HG03378 (cell line): ENCODE measurements at regions not wholly inside any gene's neighbourhood (a gene's known extent, or its start where the extent isn't known, plus 50 kb on each side); places are given as distances from the start of the nearest gene placed in this dataset.

ENCODE experiments used
- ATAC-seq: cut with Tn5 transposase; IDR thresholded peaks from one replicate; pipeline ENCODE4 v1.9.1; 2021; ENCODE audit warnings: mild to moderate bottlenecking, moderate library complexity; ENCODE audit not compliant: unreplicated experiment

DNA sequence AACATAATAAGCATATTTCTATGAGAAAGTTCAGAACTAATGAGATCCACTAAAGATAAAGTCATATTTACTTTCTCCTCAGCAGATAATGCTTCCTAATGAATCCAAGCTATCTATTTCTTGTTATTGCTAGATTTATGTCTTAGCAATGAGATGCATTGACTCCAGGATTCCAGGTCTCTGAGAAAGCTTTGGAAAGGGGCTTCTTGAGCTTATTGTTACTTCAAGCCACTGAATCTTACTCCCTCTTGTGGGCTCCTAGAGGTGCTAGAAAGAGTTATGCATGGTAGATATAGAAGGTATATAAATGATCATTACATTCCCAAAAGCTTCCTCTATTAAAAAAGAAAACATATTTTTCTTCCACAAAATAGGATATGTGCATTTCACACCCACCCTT, 246.4 kb upstream of the ADAMTS5 start:
- no peak for ATAC-seq

DNA sequence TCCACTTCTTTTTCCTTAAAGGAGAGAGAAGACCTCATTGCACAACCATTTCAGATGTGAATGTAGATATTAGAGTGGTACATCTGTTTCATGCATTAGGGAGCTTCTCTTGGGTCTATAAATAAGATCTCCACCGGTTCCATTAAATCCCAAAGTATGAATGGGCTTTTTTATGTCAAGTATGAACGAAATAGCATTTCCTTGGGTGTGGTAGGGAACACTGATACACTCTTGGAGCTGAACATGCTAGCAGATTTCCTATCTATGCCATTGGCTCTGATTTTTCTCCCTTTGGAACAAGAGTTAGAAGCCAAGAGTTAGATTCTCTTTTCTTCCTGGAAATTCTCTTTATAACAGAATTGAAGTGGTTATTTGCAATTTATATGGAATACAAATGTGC, 245.6 kb upstream of the ADAMTS5 start:
- ATAC-seq: no peak

- ATAC-seq: no peak
These were observed 242.7 kb upstream of the ADAMTS5 start for GRCh38 chr21:27209546-27209945.

- ATAC-seq: no peak
These were observed 239.6 kb upstream of the ADAMTS5 start for GRCh38 chr21:27206368-27206982.

- no peak for ATAC-seq
These were observed 235.4 kb upstream of the ADAMTS5 start for GRCh38 chr21:27202301-27202700.

DNA sequence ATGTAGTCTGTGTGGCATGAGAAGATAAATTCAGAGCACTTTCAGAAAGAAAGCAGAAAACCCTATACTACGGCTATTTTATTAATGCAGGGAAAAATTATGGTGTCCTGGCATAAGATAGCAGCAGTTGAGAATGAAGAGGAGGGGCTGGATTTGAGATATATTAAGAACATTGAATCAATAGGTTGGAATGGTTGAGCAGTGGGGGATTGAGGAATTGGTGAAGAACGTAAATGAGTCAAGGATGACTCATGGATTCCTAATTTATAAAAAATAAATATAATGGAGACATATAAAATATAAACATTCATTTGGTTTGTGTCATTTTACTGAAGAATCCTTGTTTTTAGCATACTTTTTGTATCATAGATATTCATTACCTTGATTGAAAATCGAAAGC, 234.3 kb upstream of the ADAMTS5 start:
- ATAC-seq: no peak

GRCh38 chr21:27196651-27197050, 229.8 kb upstream of the ADAMTS5 start:
- no peak for ATAC-seq

- ATAC-seq: no peak
These were observed 225.5 kb upstream of the ADAMTS5 start for GRCh38 chr21:27192281-27192949.

- ATAC-seq: no peak
These were observed 223.7 kb upstream of the ADAMTS5 start for GRCh38 chr21:27190601-27191000.

GRCh38 chr21:27189870-27190269, 223.0 kb upstream of the ADAMTS5 start:
- no peak for ATAC-seq

- no peak for ATAC-seq
These were observed 206.2 kb upstream of the ADAMTS5 start for GRCh38 chr21:27173053-27173452.

GRCh38 chr21:27171707-27172106, 204.8 kb upstream of the ADAMTS5 start:
- ATAC-seq: no peak

DNA sequence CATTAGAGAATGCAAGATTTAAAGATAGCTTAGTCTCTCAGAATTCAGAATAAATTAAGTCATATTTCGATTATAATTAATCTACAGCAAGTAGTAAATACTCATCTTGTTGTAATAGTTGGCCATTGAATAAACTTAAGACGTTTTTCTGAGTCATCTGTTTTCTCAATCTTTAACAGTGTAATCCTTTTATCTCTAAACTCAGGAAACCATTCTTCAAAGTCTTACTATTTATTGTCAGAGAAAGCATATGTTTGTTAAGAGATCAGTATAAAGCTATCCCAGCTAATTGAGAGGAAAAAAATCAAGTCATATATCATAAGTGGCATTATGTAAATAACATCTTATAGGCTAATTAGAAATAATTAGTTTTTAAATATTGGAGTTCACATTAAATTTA, 201.2 kb upstream of the ADAMTS5 start:
- no peak for ATAC-seq

DNA sequence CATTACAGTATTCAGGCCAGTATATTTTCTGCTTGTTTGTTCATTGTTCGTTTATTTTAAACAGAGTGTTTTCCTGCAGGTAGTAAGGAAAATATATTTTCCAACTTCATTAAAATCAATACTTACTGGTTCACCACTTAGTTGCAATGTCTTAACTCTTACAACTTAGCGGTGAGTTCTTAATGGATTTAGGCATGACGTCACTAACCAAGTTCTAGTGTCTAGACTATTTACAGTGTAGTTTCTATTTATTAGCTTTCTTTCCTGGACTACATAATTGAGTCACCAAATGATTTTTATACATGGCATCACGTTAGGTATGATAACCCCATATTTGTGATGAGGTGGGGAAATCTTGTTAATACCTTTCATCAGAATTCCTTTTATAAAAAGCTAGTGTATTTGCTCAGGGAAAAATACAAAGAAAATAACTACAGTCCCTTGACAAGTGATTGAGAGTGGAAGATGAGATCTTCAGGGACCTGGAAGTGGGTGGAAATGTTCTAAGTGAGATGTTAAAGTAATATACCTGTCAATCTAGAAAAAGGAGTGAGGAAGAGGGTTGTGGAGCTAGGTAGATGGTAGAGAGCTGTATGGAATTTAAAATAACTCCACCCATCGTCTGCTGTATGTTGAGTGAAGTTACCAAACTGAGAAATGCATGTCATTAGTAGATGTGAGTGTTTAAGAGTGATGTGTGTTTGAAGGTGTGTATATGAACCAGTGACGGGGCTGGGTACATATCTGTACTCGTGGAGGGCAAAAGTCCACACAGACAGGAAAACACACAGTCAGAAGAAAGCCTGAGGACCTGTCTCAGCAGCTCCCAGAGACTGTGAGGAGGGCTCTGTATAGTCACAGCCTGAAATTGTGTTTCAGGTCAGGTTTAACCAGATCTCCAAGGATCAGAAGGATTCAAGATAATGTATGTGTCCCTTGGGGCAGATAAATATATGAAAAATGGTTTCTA, 197.6 kb upstream of the ADAMTS5 start:
- no peak for ATAC-seq

DNA sequence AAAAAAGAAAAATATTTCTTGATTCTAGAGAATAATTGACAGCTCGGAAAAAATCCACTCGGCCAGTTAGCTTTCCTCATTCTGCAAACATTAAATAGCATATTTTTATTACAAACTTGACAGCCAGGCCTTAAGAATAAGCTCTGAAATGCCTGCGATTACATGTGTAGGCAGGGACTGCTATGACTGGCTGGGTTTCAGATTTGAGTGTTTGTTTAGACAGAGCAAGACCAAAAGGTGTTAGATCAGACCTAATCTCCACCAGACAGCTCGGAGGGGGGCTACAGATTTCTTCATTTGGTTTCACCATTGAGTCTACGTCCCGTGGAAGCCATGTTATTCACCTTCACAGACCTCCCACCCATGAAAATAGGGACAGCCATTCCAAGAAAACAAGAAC, 192.1 kb upstream of the ADAMTS5 start:
- ATAC-seq: no peak

DNA sequence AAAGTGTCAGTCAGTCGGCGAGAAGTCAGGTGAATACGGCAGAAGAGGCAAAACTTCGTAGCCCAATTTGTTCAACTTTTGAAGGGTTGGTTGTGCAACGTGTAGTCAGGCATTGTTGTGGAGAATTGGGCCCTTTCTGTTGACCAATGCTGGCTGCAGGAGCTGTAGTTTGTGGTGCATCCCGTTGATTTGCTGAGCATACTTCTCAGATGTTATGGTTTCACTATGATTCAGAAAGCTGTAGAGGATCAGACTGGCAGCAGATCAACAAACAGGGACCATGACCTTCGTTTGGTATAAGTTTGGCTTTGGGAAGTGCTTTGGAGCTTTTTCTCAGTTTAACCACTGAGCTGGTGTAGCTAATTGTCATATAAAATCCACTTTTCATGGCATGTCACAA, 190.2 kb upstream of the ADAMTS5 start:
- no peak for ATAC-seq

DNA sequence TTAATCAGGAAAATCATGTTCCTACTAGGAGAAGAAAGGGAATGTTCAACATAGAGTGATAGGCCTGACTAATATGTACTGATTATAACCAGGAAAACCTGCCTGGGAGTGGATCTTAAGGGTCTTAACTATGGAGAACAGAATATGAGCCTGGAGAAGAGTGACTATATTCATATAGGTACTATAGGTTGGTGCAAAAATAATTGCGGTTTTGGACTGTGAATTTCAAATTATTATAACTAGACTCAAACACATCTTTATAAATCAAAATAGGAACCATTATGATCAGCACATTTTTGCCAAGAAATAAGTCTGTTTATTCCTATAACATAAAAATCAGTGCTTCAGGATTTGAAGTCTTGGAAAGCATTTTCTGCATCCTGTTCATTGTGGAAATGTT, 189.8 kb upstream of the ADAMTS5 start:
- no peak for ATAC-seq

DNA sequence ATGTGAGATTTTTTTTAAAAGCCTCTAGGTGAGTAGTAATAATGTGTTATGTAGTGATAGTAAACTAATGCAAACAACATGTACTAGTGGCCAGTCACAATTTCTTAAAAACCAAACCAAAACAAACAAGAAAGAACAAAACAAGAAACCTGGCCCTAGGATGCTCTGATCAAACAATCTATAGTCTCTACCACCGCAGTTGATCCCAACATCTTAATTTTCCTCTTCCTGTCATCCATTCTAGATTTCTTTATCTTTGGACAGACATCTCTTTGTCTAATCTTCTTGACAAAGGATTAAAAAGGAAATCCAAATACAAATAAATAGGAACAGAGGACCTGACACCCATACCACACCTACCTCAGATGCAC, 188.2 kb upstream of the ADAMTS5 start:
- ATAC-seq: no peak

DNA sequence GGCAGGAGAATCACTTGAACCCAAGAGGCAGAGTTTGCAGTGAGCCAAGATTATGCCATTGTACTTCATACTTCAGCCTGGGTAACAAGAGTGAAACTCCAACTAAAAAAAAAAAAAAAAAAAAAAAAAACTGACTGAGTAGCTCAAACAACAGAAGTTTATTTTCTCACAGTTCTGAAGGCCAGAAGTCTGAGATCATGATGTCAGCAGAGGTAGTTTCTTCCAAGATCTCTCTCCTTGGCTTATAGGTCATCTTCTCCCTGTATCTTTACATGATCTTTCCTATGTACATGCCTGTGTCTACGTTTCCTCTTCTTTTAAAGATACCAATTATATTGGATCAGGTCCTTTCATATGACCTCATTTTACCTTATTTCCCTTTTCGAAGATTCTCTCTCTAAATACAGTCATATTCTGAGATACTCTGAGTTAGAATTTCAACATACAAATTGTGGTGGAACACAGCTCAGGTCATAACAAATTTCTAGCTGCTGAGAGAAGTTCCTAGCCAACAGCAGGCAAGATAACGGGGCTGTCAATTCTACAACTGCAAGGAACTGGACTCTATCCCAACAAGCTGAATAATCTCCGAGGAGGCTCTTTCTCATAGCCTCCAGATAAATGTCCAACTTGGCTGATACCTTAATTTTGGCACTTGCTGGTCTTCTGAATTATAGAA, 187.7 kb upstream of the ADAMTS5 start:
- no peak for ATAC-seq

GRCh38 chr21:27152996-27153395, 186.1 kb upstream of the ADAMTS5 start:
- ATAC-seq: no peak

DNA sequence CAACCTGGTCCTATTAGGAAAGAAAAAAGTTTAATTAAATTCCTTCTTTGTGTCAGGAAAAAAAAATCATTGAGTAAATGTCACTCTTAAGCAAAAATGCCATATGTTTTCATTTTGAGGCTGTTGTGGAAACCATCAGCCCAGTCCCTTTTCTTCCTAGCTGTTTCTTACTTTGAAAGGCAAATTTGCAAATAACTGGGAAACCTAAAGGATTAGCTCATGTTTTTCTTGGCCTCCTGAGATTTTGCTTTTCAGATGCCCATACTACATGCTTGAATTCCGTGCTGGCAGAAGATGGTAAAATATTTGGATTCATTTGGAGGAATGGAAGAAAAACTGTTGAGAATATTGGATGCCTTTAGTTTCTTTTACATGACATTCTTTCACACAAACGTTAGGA, 182.1 kb upstream of the ADAMTS5 start:
- no peak for ATAC-seq
